Natural killer cell (primary cell): ENCODE measurements at regions not wholly inside any gene's neighbourhood (a gene's known extent, or its start where the extent isn't known, plus 50 kb on each side); places are given as distances from the start of the nearest gene placed in this dataset.

ENCODE experiments used
- ATAC-seq, 3 donors: fragments of 150-1000 bp in 2 of 3; fragments of 200-7000 bp in 1 of 3; cut with Tn5 transposase; 1 replicate in 1 of 3; 2 replicates in 2 of 3; pipeline ENCODE4 v1.10.0; 2021; ENCODE audit warnings: mild to moderate bottlenecking in 2 of 3, moderate library complexity in 2 of 3
- DNase-seq, 2 donors: peaks; one replicate each; pipeline versions ENCODE4 v3.0.0 to v3.0.0-alpha.2; 2013 to 2021; ENCODE audit warnings: mixed read lengths in 1 of 2
- H3K27ac ChIP-seq: one replicate; pipeline ENCODE4 v1.5.1; 2013; ENCODE audit warnings: mild to moderate bottlenecking, low read length
- H3K27me3 ChIP-seq: one replicate; pipeline ENCODE4 v1.6.1; 2013; ENCODE audit warnings: low read length; ENCODE audit not compliant: control insufficient read depth, insufficient read depth
- H3K36me3 ChIP-seq: one replicate; pipeline ENCODE4 v1.6.1; 2013; ENCODE audit warnings: low read length; ENCODE audit not compliant: control insufficient read depth, insufficient read depth
- H3K4me1 ChIP-seq: one replicate; pipeline ENCODE4 v1.6.1; 2013; ENCODE audit warnings: low read length; ENCODE audit not compliant: control insufficient read depth, insufficient read depth
- H3K4me3 ChIP-seq: one replicate; pipeline ENCODE4 v1.5.1; 2013; ENCODE audit warnings: low read length
- H3K9me3 ChIP-seq: one replicate; pipeline ENCODE4 v1.6.1; 2013; ENCODE audit warnings: low read length; ENCODE audit not compliant: control insufficient read depth, insufficient read depth
- H3K27ac Mint-ChIP-seq, 2 donors: one replicate each; pipeline ENCODE4 v1.8.0; 2022; ENCODE audit warnings: mild to moderate bottlenecking in 2 of 2, mixed read lengths in 2 of 2, moderate library complexity in 1 of 2
- H3K27me3 Mint-ChIP-seq, 2 donors: one replicate each; pipeline ENCODE4 v1.8.0; 2022; ENCODE audit warnings: low read depth in 2 of 2, mixed read lengths in 2 of 2
- H3K36me3 Mint-ChIP-seq: one replicate; pipeline ENCODE4 v1.8.0; 2022; ENCODE audit warnings: mixed read lengths
- H3K4me1 Mint-ChIP-seq, 2 donors: one replicate each; pipeline ENCODE4 v1.8.0; 2022; ENCODE audit warnings: mixed read lengths in 2 of 2
- H3K4me3 Mint-ChIP-seq: one replicate; pipeline ENCODE4 v1.8.0; 2022; ENCODE audit warnings: mild to moderate bottlenecking, moderate library complexity, mixed read lengths
- H3K9me3 Mint-ChIP-seq, 2 donors: one replicate each; pipeline ENCODE4 v1.8.0; 2022; ENCODE audit warnings: mixed read lengths in 2 of 2
- WGBS: methylation state at CpG from one replicate; pipeline ENCODE4 v1.1.7; 2013; ENCODE audit warnings: missing lambda C conversion rate; ENCODE audit not compliant: insufficient coverage; 5-methylcytosine and 5-hydroxymethylcytosine counted together
- intact Hi-C: fragments of 100-400 bp; cut with micrococcal nuclease; formaldehyde crosslinking; loops from one replicate; pipeline ENCODE4 v1.14.2; 2022
- TF ChIP-seq, protein P1 (sequence below): fragments of 200-600 bp; IDR thresholded peaks from one replicate; pipeline ENCODE4 v1.8.0; 2022; ENCODE audit warnings: antibody characterized with exemption

GRCh38 chr13:65748227-65748626, 1481.9 kb downstream of the PCDH9 start:
- 92% methylated on average over 18 of the region's 19 CpGs for WGBS
- no peak for ATAC-seq
- intact Hi-C loops, result no loop called here

DNA sequence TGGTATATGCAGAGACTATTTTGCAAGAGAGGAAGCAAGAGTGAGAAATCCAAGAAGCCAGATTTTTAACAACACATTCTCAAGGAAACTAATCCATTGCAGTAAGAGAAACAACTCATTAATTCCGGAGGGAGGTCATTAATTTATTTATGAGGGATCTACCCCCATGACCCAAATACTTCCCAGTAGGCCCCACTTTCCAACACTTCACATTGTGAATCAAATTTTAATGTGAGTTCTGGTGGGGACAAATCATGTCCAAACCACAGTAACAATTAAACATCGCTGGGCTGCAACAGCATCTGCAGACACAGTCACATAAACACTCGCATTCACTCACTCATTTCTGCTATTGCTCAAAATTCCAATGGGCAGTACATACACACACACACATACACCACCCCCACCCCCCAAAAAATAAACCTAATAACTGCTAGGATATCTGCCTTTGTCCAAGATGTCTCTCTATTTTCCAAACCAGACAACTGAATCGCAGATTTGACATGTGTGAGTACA, 1483.7 kb downstream of the PCDH9 start:
- H3K4me1 Mint-ChIP-seq, result no peaks in the 10 kb centered on the region
- no peaks in the 10 kb centered on the region for H3K27me3 Mint-ChIP-seq
- Histone ChIP-seq H3K9me3 (peaks cover 5% of the 10 kb centered on the region), H3K27me3 (no peaks in the 10 kb centered on the region), H3K36me3 (no peaks in the 10 kb centered on the region), H3K4me1 (no peaks in the 10 kb centered on the region), H3K4me3 (no peak overlapping the region), H3K27ac (no peak overlapping the region)
- TF ChIP-seq, protein P1, sequence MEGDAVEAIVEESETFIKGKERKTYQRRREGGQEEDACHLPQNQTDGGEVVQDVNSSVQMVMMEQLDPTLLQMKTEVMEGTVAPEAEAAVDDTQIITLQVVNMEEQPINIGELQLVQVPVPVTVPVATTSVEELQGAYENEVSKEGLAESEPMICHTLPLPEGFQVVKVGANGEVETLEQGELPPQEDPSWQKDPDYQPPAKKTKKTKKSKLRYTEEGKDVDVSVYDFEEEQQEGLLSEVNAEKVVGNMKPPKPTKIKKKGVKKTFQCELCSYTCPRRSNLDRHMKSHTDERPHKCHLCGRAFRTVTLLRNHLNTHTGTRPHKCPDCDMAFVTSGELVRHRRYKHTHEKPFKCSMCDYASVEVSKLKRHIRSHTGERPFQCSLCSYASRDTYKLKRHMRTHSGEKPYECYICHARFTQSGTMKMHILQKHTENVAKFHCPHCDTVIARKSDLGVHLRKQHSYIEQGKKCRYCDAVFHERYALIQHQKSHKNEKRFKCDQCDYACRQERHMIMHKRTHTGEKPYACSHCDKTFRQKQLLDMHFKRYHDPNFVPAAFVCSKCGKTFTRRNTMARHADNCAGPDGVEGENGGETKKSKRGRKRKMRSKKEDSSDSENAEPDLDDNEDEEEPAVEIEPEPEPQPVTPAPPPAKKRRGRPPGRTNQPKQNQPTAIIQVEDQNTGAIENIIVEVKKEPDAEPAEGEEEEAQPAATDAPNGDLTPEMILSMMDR, result no peak
- H3K4me3 Mint-ChIP-seq, result no peak overlapping the region
- no peak for DNase-seq
- no peak for ATAC-seq
- intact Hi-C loops, result no loop called here
- no peaks in the 10 kb centered on the region for H3K36me3 Mint-ChIP-seq
- WGBS, result 90% methylated on average over 2 of the region's 4 CpGs
- H3K27ac Mint-ChIP-seq, result no peak overlapping the region
- peaks cover 6 to 8% of the 10 kb centered on the region in 2 donors for H3K9me3 Mint-ChIP-seq

More at GRCh38 chr13:65748227-65748626, 1481.9 kb downstream of the PCDH9 start:
- H3K4me1 Mint-ChIP-seq, result no peaks in the 10 kb centered on the region
- H3K9me3 Mint-ChIP-seq, result peaks cover 6 to 10% of the 10 kb centered on the region in 2 donors
- Histone ChIP-seq H3K27me3 (no peaks in the 10 kb centered on the region), H3K36me3 (no peaks in the 10 kb centered on the region), H3K9me3 (peaks cover 5% of the 10 kb centered on the region), H3K4me1 (no peaks in the 10 kb centered on the region), H3K27ac (no peak overlapping the region), H3K4me3 (no peak overlapping the region)
- H3K4me3 Mint-ChIP-seq, result no peak overlapping the region
- no peak for DNase-seq
- TF ChIP-seq, protein P1, result no peak
- no peaks in the 10 kb centered on the region for H3K27me3 Mint-ChIP-seq
- H3K27ac Mint-ChIP-seq, result no peak overlapping the region
- no peaks in the 10 kb centered on the region for H3K36me3 Mint-ChIP-seq

- H3K9me3 Mint-ChIP-seq, result peaks cover 3 to 6% of the 10 kb centered on the region in 2 donors
- Histone ChIP-seq H3K36me3 (no peaks in the 10 kb centered on the region), H3K27ac (no peak overlapping the region), H3K9me3 (peaks cover 5% of the 10 kb centered on the region), H3K27me3 (no peaks in the 10 kb centered on the region), H3K4me1 (no peaks in the 10 kb centered on the region), H3K4me3 (no peak overlapping the region)
- intact Hi-C loops, result no loop called here
- no peak overlapping the region for H3K27ac Mint-ChIP-seq
- TF ChIP-seq, protein P1, result no peak
- ATAC-seq, result no peak
- H3K4me1 Mint-ChIP-seq, result no peaks in the 10 kb centered on the region
- H3K36me3 Mint-ChIP-seq, result no peaks in the 10 kb centered on the region
- H3K27me3 Mint-ChIP-seq, result no peaks in the 10 kb centered on the region
- 75% methylated on average over 2 of the region's 2 CpGs for WGBS
- no peak for DNase-seq
- H3K4me3 Mint-ChIP-seq, result no peak overlapping the region
Observed at GRCh38 chr13:65744836-65745235, 1485.3 kb downstream of the PCDH9 start.

- TF ChIP-seq, protein P1, result no peak
- H3K9me3 Mint-ChIP-seq, result peaks cover 14 to 27% of the 10 kb centered on the region in 2 donors
- 40% methylated on average over 1 of the region's 1 CpG for WGBS
Observed at GRCh38 chr13:65733110-65733509, 1497.0 kb downstream of the PCDH9 start.

More at GRCh38 chr13:65733110-65733509, 1497.0 kb downstream of the PCDH9 start:
- no peak overlapping the region for H3K4me3 ChIP-seq
- H3K27ac Mint-ChIP-seq, result no peak overlapping the region
- no peak overlapping the region for H3K4me3 Mint-ChIP-seq
- intact Hi-C loops, result no loop called here
- H3K27ac ChIP-seq, result no peak overlapping the region
- H3K27me3 Mint-ChIP-seq, result no peaks in the 10 kb centered on the region
- ATAC-seq (no peak), DNase-seq (no peak)
- no peaks in the 10 kb centered on the region for H3K4me1 ChIP-seq
- H3K9me3 ChIP-seq, result no peaks in the 10 kb centered on the region
- no peaks in the 10 kb centered on the region for H3K27me3 ChIP-seq
- no peaks in the 10 kb centered on the region for H3K36me3 ChIP-seq
- no peaks in the 10 kb centered on the region for H3K36me3 Mint-ChIP-seq
- no peaks in the 10 kb centered on the region for H3K4me1 Mint-ChIP-seq
